GM04503 (cell line): ENCODE measurements at regions not wholly inside any gene's neighbourhood (a gene's known extent, or its start where the extent isn't known, plus 50 kb on each side); places are given as distances from the start of the nearest gene placed in this dataset.

ENCODE experiments used
- DNase-seq: peaks from one replicate; pipeline ENCODE4 v3.0.0-alpha.2; 2012; ENCODE audit warnings: low read depth

- no peak for DNase-seq
These were observed 139.6 kb upstream of the FAM20A start for GRCh38 chr17:68740555-68741447.

DNA sequence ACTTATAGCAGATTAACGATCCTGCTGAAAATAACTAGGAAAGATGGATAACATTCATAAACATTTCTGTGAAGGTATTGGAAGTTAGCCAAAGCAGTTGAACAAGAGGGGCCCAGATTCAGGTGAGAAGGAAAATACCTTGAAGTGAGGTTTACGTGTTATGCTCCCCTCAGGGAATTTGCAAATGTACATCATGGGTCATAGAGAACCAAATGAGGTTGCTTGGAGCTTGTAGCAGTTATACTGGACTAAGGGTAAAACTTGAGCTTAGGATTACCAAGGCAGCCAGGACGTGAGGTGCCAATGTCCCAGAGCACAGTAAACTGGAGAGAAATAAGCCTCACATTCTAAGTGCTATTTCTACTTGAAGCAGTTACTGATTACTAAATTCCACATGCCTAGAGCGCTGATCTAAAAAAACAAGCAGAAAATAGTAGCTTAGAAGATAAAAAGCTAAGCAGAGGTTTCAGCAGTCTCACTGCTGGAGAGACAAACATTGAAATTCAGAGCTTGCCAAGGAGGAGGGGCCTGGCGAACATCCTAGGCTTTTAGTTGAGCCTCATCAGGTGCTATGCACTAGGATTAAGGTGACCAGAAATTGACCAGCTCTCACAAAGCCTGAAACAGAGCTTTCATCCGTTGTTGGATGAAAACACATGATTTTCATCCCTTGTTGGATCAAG, 136.7 kb upstream of the FAM20A start:
- DNase-seq: no peak

- DNase-seq: no peak
These were observed 133.8 kb upstream of the FAM20A start for GRCh38 chr17:68734931-68735330.

DNA sequence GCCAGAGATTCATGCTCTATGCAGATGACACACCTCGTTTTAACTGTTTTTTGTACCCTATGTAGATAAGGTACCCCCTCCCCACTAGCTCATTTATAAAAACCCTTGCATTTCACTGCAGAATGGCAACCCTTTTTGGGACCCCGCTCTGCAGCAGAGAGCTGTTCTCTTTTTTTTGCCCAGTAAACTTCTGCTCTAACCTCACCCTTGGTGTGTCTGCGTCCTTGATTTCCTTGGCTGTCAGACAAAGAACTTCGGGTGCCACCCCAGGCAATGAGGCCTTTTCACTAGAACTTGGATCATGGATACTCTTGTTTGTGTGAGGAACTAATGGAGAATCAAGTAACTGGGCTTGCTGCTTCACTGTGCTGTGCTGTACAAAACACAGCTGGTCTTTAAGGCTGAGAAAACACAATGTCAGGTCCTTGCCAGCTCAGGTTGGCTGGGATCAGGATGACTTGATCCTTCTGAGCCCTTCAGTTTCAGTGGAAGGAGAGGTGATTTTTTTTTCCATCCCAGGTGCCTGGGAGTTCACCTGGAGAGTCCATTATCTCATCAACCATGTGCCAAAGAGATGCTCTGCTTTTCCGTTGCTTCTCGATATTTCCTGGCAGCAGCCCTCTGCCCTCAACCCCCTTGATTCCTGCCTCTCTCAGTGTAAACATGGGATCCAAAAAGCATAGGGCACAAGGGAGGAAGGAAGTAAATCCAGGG, 133.2 kb upstream of the FAM20A start:
- DNase-seq: no peak

DNA sequence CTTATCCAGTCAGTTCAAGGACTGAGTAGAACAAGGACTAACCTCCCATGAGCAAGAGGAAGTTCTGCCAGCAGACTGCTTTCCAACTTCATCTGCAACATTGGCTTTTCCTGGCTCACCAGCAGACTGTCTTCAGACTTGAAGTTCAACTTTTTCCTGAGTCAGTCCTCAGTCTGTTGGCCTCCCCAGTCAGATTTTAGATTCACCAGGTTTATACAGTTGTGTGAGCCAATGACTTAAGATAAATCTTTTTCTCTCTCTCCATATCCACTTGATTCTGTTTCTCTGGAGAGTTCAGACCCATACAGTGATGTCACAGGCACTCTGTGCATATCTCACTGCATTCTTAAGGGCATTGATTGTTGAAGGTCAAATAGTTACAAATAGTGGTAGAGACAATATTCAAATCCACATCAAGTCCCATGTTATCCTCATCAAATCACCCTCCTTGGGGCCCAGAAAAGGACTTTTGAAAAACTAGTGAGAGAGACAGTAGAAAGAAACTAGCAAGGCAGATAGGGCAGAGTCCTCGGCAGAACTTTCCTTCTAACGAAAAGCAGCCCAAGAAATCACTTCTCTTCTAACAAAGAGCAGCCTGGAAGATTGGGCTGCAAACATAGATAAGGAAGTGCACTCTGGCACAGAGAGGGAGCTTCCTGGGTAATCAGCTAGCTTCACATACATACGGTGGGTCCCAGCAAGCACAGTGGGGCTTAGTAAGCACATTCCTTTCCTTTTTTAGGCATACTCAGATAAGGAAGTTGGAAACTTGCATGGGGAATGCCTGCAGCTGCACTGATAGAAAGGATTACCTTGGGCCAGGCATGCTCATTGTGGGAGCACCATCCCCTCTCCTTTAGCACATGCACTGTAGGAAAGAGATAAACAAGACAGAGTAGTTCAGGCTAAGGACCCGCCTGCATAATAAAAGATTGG, 132.3 kb upstream of the FAM20A start:
- DNase-seq: no peak

- no peak for DNase-seq
These were observed 131.2 kb upstream of the FAM20A start for GRCh38 chr17:68732301-68732749.

DNA sequence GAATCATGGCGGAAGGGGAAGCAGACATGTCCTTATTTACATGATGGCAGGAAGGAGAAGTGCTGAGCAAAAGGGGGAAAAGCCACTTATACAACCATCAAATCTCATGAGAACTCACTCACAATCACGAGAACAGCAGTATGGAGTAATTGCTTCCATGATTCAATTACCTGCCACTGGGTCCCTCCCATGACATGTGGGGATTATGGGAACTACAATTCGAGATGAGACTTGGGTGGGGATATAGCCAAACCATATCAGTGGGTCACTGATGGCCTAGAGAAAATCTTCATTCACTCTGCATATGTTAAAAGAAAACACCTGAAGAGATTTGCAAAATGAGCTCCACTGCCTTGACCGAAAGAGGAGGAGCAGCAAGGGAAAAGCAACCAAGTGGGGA, 130.3 kb upstream of the FAM20A start:
- no peak for DNase-seq

- no peak for DNase-seq
These were observed 118.3 kb upstream of the FAM20A start for GRCh38 chr17:68719431-68719830.

- DNase-seq: no peak
These were observed 117.8 kb upstream of the FAM20A start for GRCh38 chr17:68718926-68719325.

GRCh38 chr17:68718465-68718864, 117.3 kb upstream of the FAM20A start:
- no peak for DNase-seq

- DNase-seq: no peak
These were observed 113.5 kb upstream of the FAM20A start for GRCh38 chr17:68714676-68715075.

- no peak for DNase-seq
These were observed 110.7 kb upstream of the FAM20A start for GRCh38 chr17:68711858-68712257.

DNA sequence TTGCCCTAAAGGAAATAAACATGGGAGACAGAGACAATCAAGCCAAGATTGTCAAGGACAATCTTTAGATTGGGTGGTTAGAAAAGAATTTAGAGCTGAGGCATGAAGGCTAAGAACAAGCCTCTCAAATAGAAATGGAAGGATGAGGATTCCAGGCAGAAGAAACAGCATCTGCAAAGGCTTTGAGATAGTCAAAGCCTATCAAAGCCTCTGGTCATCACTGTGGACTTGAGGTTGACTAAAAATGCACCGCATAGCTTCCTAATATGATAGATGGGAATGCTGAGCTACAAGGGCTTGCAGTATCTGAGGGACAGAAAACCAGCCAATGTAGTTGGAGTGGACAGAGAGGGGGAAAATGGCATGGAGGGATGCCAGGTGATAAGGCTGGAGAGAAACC, 109.8 kb upstream of the FAM20A start:
- DNase-seq: no peak

GRCh38 chr17:68710035-68710780, 109.0 kb upstream of the FAM20A start:
- peak; percentile 59 for DNase-seq

- DNase-seq: no peak
These were observed 108.3 kb upstream of the FAM20A start for GRCh38 chr17:68709461-68709860.

DNA sequence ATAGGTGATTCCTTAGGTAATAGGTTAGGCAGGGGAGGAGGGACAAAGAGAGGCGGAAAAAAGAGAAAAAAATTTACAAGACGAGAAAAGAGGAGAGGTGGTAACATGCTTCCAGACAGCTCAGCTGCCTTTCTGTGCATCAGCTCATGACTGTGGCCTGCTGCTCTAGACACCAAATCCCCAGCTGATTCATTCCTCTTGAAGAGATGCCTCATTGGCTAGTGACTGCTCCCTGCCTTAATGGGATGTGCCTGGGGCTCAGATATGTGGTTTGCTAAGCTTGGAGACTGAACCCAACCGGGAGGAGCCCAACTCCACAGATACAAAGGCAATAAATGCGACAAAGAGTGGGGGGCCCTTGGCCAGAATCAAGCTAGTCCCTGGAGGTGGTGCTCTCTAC, 105.9 kb upstream of the FAM20A start:
- peak; percentile 66 for DNase-seq

GRCh38 chr17:68706356-68706920, 105.3 kb upstream of the FAM20A start:
- DNase-seq: no peak

GRCh38 chr17:68705714-68706076, 104.5 kb upstream of the FAM20A start:
- DNase-seq: peak; percentile 58

GRCh38 chr17:68704871-68705713, 103.9 kb upstream of the FAM20A start:
- DNase-seq: peak; percentile 73

- DNase-seq: no peak
These were observed 99.9 kb upstream of the FAM20A start for GRCh38 chr17:68701046-68701445.
